SU-DHL-6 (cell line): ENCODE measurements at regions not wholly inside any gene's neighbourhood (a gene's known extent, or its start where the extent isn't known, plus 50 kb on each side); places are given as distances from the start of the nearest gene placed in this dataset.
A peak's percentile ranks its signal among the peaks of the same experiment; 100 is the strongest.
"Not testable (repeated sequence)": the region's sequence is repeated elsewhere in the genome, so short reads cannot be mapped to it uniquely, and the experiment has no call there.

Source experiments
- H2AFZ ChIP-seq: fragments of 200-600 bp; sonication (generic); 2 replicates; pipeline ENCODE4 v1.6.1; 2014; ENCODE audit warnings: low read depth, mild to moderate bottlenecking, moderate library complexity, mixed read lengths, antibody characterized with exemption, low read length; ENCODE audit not compliant: severe bottlenecking
- H3F3A ChIP-seq: fragments of 200-600 bp; shearing (Covaris generic); 2 replicates; pipeline ENCODE4 v1.6.0; 2016; ENCODE audit warnings: antibody characterized with exemption, mild to moderate bottlenecking; ENCODE audit not compliant: insufficient read depth
- H3K27ac ChIP-seq: fragments of 200-600 bp; sonication (generic); 2 replicates; pipeline ENCODE4 v1.5.1; 2016; ENCODE audit warnings: low read depth, mild to moderate bottlenecking, low read length, moderate library complexity, mixed read lengths
- H3K27me3 ChIP-seq: fragments of 200-600 bp; sonication (generic), shearing (Covaris generic); 2 replicates; pipeline ENCODE4 v1.6.0; 2014; ENCODE audit warnings: mild to moderate bottlenecking, low read length
- H3K36me3 ChIP-seq: fragments of 200-600 bp; sonication (generic); 2 replicates; pipeline ENCODE4 v1.6.1; 2014; ENCODE audit warnings: mild to moderate bottlenecking, low read length, mixed read lengths
- H3K4me2 ChIP-seq: fragments of 300-600, 200-600 bp; shearing (Covaris generic), sonication (generic); 2 replicates; pipeline ENCODE4 v1.6.0; 2014; ENCODE audit warnings: low read length, low read depth, mild to moderate bottlenecking; ENCODE audit not compliant: poor library complexity, severe bottlenecking
- H3K4me3 ChIP-seq: fragments of 200-600 bp; sonication (generic); 2 replicates; pipeline ENCODE4 v1.5.1; 2014; ENCODE audit warnings: antibody characterized with exemption, low read length, mild to moderate bottlenecking, mixed read lengths; ENCODE audit not compliant: insufficient read depth, poor library complexity, severe bottlenecking
- H3K79me2 ChIP-seq: fragments of 200-600 bp; sonication (generic); 2 replicates; pipeline ENCODE4 v1.6.1; 2014; ENCODE audit warnings: mild to moderate bottlenecking, low read length, moderate library complexity; ENCODE audit not compliant: insufficient read depth
- H3K9ac ChIP-seq: fragments of 200-600 bp; sonication (generic); 2 replicates; pipeline ENCODE4 v1.7.0; 2014; ENCODE audit warnings: mild to moderate bottlenecking, low read length
- H3K9me2 ChIP-seq: fragments of 200-600 bp; sonication (generic); replicated peaks from 2 replicates; pipeline ENCODE4 v1.6.1; 2014; ENCODE audit warnings: low read length; ENCODE audit not compliant: insufficient read depth
- H3K9me3 ChIP-seq: fragments of 200-600 bp; sonication (generic); 2 replicates; pipeline ENCODE4 v1.6.1; 2014; ENCODE audit warnings: low read length, mixed read lengths; ENCODE audit not compliant: insufficient read depth
- H4K20me1 ChIP-seq: fragments of 200-600 bp; sonication (generic); 2 replicates; pipeline ENCODE4 v1.6.1; 2014; ENCODE audit warnings: low read depth, mild to moderate bottlenecking, antibody characterized with exemption, low read length, moderate library complexity, mixed read lengths
- CTCF ChIP-seq: fragments of 200-600 bp; sonication (generic); IDR thresholded peaks from one replicate; pipeline ENCODE4 v1.5.1; 2017; ENCODE audit warnings: antibody characterized with exemption, mild to moderate bottlenecking, low read length, moderate library complexity; ENCODE audit not compliant: insufficient read depth, poor library complexity, severe bottlenecking
- EZH2phosphoT487 ChIP-seq: fragments of 200-600 bp; sonication (generic), shearing (Covaris generic); conservative IDR thresholded peaks from 2 replicates; pipeline ENCODE4 v1.6.1; 2018; ENCODE audit warnings: mild to moderate bottlenecking, antibody characterized with exemption, low read length, moderate library complexity, mixed read lengths

- Histone ChIP-seq H3K9me2 (no peaks in the 10 kb centered on the region), H3K9ac (no peak overlapping the region), H3K36me3 (no peaks in the 10 kb centered on the region), H2AFZ (no peak overlapping the region), H3K4me3 (no peak overlapping the region), H3K79me2 (no peaks in the 10 kb centered on the region), H3K4me2 (no peak overlapping the region), H4K20me1 (no peaks in the 10 kb centered on the region), H3K27me3 (no peaks in the 10 kb centered on the region), H3K27ac (no peak overlapping the region), H3F3A (no peaks in the 10 kb centered on the region), H3K9me3 (peaks cover 5% of the 10 kb centered on the region; the same call in 1 of the 2 replicates)
- TF ChIP-seq CTCF = no peak
- TF ChIP-seq EZH2phosphoT487 = no peak
Observed at GRCh38 chr1:187848321-187848720, 1019.6 kb downstream of the PLA2G4A start.

GRCh38 chr1:187850146-187850545 lies 1021.4 kb downstream of the PLA2G4A start:
- H3K9me3 ChIP-seq, H2AFZ ChIP-seq, H3K9me2 ChIP-seq, H3K36me3 ChIP-seq, H3K27ac ChIP-seq, H3K9ac ChIP-seq, H3K27me3 ChIP-seq, H3K4me3 ChIP-seq, H3K79me2 ChIP-seq, H3K4me2 ChIP-seq, H3F3A ChIP-seq, H4K20me1 ChIP-seq: not testable (repeated sequence)

GRCh38 chr1:187853505-187853904 lies 1024.8 kb downstream of the PLA2G4A start:
- H3K36me3 ChIP-seq = no peaks in the 10 kb centered on the region
- H2AFZ ChIP-seq = no peak overlapping the region
- TF ChIP-seq EZH2phosphoT487 (no peak), CTCF (no peak)
- H3K9me2 ChIP-seq = no peaks in the 10 kb centered on the region
- no peak overlapping the region for H3K4me2 ChIP-seq
- no peaks in the 10 kb centered on the region for H3K9me3 ChIP-seq
- H4K20me1 ChIP-seq = no peaks in the 10 kb centered on the region
- H3F3A ChIP-seq = no peaks in the 10 kb centered on the region
- no peak overlapping the region for H3K4me3 ChIP-seq
- no peaks in the 10 kb centered on the region for H3K79me2 ChIP-seq
- H3K9ac ChIP-seq = no peak overlapping the region
- no peaks in the 10 kb centered on the region for H3K27me3 ChIP-seq
- H3K27ac ChIP-seq = no peak overlapping the region

GRCh38 chr1:187854457-187854856 lies 1025.7 kb downstream of the PLA2G4A start:
- TF ChIP-seq EZH2phosphoT487 = no peak
- no peak for TF ChIP-seq CTCF
- H4K20me1 ChIP-seq = no peaks in the 10 kb centered on the region
- H3K27ac ChIP-seq = no peak overlapping the region
- no peaks in the 10 kb centered on the region for H3K27me3 ChIP-seq
- H3K4me2 ChIP-seq = no peak overlapping the region
- no peaks in the 10 kb centered on the region for H3F3A ChIP-seq
- no peak overlapping the region for H3K4me3 ChIP-seq
- H3K9me2 ChIP-seq = no peaks in the 10 kb centered on the region
- peak overlapping the region; percentile 62 for H2AFZ ChIP-seq
- no peaks in the 10 kb centered on the region for H3K79me2 ChIP-seq
- H3K9ac ChIP-seq = no peak overlapping the region
- H3K36me3 ChIP-seq = no peaks in the 10 kb centered on the region
- no peaks in the 10 kb centered on the region for H3K9me3 ChIP-seq
